Activated CD8-positive, alpha-beta memory T cell treated with anti-CD3 and anti-CD28 coated beads for 4 hours (primary cell): ENCODE measurements at regions not wholly inside any gene's neighbourhood (a gene's known extent, or its start where the extent isn't known, plus 50 kb on each side); places are given as distances from the start of the nearest gene placed in this dataset.

Experiments
- DNase-seq, 2 donors: peaks; one replicate each; pipeline ENCODE4 v3.0.0-alpha.2; 2020; ENCODE audit warnings: low read depth in 2 of 2

DNA sequence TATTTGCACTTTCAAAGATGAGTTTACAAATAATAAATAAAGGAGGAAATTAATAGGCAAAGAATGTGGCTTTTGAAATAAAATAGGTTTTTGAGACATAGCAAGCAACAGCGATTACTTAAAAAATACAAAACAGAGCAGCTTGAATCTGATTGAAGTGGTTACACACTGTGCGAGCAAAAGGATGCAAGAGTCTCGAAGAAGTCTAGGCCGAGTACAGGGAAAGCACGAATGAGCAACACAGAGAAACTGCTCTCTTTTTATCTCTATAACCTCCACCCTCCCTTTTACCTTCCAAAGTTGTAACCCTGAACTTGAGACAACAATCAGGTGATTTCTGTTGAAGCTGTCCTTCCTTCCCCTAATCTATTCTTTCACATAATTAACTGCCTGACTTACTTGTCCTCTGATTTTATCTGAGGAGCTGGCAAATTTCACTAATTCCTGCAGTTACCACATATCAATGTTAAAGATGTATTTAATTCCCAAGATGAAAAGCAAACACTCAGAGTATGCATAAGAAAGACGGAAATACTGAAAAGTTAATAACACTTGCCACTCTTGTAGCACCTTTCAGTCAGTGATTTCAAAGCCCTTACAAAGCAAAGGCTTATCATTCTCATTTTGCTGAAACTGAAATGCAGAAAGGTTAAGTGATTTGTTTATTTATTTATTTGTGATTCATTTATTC lies 1030.1 kb downstream of the ADGRL2 start:
- DNase-seq = no peak

GRCh38 chr1:82829527-82829926 lies 1028.8 kb downstream of the ADGRL2 start:
- DNase-seq = no peak

DNA sequence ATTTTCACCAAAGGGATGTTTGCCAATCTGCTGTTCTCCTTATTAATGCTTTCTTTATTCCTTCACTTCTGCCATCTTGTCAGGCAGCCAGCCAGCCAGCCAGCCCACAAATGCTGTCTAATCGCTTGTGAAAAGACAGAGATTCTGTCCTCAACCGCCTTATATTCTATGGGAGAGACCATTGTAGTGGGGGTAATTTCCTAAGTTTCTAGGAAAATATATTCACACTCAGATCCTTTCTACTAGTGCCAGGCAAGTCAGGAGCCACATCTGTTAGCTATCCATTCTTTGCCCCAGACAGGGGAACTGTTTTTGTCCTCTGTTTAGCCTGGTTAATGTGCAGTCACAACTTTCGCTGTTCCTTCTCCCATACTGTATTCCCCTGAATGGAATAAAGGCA lies 1023.1 kb downstream of the ADGRL2 start:
- DNase-seq = no peak

DNA sequence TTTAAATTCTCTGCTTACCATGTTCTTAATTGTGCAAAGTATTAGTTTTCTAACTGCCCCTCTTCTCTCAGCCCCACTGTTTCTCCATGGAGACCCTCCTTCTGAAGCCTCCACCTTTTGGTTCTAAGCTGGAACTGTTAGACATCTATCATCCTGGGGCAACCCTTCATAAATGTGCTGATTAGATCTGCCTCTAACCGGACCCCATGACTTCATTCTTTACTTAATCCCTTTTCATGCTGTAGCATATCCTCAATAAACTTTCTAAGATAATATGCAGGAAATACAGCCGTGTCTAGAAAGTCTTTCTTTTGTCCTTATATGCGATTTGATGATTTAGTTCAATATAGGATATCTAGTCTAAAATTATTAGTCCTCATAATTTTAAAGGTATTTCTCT lies 1020.1 kb downstream of the ADGRL2 start:
- no peak for DNase-seq

DNA sequence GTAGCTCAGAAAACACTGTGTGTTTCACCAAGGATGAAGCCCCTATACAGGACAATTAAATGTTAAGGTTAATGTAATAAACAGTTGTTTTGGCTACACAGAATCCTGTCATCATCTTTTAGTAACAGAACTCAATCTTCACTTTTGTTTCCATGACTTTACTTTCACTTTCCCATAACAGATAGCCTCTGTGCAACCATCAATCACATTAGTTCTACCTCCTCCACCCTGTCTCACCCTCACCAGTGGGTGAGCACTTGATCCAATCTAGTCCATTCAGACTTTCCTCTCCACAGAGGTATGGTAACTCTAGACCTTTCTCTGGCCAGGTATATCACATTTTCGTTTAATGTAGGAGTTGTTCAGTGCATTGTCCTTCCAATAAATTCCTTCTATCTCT lies 1018.5 kb downstream of the ADGRL2 start:
- DNase-seq = no peak

- no peak for DNase-seq
Observed at GRCh38 chr1:82818586-82818985, 1017.9 kb downstream of the ADGRL2 start.

GRCh38 chr1:82813386-82813785 lies 1012.7 kb downstream of the ADGRL2 start:
- DNase-seq = no peak

- DNase-seq = no peak
Observed at GRCh38 chr1:82810601-82811000, 1009.9 kb downstream of the ADGRL2 start.

DNA sequence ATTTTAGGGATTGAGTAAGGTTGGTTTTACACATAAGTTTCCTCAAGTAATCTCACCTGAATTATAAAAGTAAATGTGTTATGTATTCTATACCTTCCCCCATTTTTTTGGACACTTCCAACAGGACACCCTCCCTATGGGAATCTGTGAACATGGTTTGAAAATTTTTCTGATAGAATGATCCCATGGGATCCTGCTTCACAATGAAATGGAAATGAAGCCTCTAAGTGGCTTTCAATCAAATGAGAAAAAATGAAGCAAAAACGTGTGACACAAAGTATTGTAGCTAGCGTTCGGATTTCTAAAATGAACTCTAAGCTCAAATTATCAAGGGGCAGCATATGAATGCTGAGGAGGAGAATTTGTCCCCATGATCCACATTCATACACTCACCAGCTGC lies 1006.8 kb downstream of the ADGRL2 start:
- no peak for DNase-seq

GRCh38 chr1:82806133-82806532 lies 1005.4 kb downstream of the ADGRL2 start:
- no peak for DNase-seq

DNA sequence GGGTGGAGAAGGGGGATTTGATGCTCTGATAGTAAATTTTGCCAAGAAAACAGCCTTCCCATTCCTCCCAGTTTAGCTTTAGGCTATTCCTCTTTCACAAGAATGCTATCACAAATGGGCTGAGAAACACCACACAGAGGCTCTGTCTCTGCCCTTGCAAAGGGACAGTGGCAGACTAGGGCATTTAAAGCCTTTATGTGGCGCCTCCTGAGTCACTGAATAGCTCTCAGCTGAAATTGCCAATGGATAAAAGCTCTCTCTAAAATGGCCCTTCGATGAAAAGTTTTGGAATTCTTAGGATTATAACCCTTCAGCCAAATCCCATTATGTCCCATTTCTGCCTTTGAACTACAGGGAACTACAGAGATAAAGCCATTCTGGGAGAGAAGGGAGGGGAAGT lies 1000.4 kb downstream of the ADGRL2 start:
- no peak for DNase-seq

DNA sequence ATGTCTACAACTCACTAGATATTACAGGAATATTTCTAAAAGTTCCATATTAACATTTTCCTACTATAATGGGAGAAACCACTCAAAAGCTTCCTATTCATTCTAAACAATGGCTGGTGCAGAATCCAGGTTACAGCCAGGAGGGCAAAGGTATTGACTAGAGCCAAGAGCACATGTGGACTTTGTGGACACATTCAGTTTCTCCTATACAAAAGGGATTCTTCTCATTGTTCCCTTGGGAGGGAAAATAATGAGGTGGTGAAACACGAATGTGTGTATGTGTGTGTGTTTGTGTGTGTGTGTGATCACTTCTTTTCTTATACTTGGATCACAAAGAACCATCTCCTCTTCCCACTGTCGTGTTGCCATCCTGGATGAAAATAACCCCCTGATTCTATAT lies 1000.0 kb downstream of the ADGRL2 start:
- DNase-seq = no peak

DNA sequence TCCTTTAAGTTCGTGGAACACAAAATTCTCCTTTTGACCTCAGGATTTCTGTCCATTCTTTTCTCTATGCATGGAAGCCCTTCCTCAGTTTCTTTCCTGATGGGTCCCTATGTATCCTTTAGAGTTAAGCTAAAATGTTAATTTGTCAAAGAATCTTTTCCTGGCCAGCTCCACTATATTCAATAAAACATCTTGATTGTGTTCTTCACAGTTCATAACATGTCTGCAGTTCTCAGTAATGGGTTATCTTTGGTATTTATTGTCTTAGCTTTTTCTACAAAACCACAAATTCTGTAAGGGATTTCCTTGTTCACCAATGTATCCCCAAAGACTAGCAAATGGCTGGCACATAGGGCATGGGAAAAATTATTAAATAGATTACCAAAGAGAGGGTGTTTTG lies 998.5 kb downstream of the ADGRL2 start:
- no peak for DNase-seq

DNA sequence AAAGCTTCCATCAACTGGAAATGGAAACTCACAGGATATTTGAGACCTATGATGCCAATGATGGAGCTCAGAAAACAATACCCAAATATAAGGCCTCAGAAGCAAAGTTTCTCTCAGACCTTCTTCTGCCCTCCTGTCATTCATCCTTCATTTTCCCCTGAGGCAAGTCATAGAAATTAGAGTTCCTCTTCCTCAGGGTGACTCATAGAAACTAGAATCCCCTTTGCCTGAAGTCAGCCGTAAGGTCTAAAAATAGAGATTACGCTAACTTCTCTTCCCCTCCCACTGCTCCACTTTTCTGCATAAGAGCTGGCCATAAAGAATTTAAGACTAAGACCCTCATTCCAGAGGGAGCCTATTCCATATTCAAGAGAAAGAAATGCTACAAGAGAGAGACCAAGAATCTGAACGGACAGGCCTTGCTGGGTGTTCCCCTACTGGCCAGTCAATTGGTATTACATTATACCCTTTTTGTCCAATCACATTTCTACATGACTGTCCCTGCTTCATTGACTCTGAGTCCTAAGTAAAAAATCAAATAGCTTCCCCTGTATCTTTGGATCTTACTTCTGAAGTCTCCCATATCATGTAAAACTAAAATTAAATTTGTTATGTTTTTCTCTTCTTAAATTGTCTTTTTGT lies 994.9 kb downstream of the ADGRL2 start:
- DNase-seq = no peak

- DNase-seq = no peak
Observed at GRCh38 chr1:82792151-82792550, 991.4 kb downstream of the ADGRL2 start.

DNA sequence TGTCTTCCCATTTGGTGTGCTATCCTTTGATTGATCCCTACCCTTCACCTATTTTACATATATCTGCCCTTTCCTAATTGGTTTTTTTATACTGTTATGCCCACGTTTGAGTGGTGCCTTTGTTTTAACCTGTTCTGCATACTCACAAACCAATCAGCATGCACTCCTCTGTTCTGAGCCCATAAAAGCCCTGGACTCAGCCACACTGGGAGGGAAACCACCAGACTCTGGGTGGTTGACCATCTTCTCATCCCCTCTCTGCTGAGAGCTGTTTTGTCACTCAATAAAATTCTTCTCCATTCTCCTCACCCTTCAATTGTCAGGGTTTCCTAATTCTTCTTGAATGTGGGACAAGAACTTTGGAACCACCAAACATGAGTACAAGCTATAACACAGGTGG lies 989.8 kb downstream of the ADGRL2 start:
- DNase-seq = no peak

DNA sequence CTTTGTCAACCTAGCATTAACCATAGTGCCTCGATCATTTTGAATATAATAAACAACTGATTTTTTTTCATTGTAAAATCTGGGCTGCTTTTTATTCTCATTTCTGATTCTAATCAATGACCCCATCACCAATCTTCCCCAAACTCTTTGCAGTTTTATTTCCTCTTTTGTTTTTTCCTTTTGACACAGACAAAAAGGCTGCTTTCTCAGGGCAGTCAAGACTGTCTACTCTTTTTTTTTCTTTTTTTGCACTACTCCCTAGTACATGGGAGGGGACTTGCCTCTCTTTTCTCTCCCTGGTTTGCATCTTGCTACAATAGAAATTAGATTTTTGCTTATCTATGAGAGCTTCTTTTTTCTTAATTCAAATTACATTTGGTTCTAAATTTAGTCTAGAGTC lies 987.9 kb downstream of the ADGRL2 start:
- no peak for DNase-seq

GRCh38 chr1:82788038-82788437 lies 987.3 kb downstream of the ADGRL2 start:
- DNase-seq = no peak

GRCh38 chr1:82786883-82787282 lies 986.1 kb downstream of the ADGRL2 start:
- DNase-seq = no peak

DNA sequence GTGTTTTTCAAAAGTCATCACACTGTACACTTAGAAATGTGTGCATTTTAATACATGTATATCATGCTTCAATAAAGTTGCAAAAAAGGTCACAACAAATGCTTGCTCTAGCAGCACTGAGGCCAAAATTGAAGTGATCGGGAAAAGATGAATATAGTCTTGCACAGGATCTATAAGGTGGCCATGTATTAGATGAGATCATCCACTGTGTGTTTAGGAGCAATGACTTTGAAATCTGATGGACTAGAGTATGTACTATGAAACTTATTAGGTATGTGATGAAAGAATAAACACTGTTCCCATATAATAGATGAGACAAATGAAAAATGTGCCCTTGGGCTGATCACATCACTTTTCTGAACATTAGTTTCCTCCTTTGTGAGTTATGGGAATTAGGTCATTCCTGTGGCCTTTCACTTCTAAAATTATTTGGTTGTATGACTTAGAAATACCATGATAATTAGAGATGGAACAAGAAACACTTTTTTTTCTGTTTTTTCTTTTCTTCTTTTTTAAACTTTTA lies 984.6 kb downstream of the ADGRL2 start:
- no peak for DNase-seq

- DNase-seq = no peak
Observed at GRCh38 chr1:82783044-82783443, 982.3 kb downstream of the ADGRL2 start.

DNA sequence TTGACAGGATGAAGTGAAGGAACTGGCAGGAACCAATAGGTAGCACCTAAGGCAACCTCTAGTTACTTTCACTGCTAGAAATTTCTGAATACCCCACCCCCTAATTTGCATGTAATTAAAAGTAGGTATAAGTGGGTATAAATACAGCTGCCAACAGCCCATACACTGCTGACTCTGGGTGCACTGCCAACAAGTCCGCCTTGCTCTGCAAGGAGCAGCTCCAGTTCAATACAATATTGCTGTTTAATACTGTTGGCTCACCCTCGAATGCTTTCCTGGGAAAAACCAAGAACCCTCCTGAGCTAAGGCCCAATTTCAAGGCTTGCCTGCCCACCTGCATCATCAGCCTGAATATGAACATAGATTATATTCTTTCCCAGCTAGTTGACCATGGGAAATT lies 981.9 kb downstream of the ADGRL2 start:
- DNase-seq = no peak

GRCh38 chr1:82778612-82779011 lies 977.9 kb downstream of the ADGRL2 start:
- no peak for DNase-seq

DNA sequence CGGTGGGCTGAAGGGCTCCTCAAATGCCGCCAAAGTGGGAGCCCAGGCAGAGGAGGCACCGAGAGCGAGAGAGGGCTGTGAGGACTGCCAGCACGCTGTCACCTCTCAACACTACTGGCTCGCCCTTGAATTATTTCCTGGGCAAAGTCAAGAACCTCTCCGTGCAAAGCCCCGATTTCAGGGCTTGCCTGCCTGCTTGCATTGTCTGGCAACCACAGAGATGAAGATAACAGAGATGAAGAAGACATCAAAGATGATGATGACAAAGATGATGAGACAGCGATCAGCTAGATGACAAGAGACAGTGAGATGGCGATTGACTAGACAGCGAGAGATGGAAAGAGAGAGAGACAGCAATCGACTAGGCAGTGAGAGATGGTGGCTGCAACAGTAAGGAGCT lies 976.5 kb downstream of the ADGRL2 start:
- DNase-seq = no peak
